CD4-positive, alpha-beta T cell (primary cell): ENCODE measurements at regions not wholly inside any gene's neighbourhood (a gene's known extent, or its start where the extent isn't known, plus 50 kb on each side); places are given as distances from the start of the nearest gene placed in this dataset.

Experiments used
- ATAC-seq: fragments of 200-7000 bp; cut with Tn5 transposase; one replicate; pipeline ENCODE4 v1.10.0; 2022; ENCODE audit warnings: mild to moderate bottlenecking; ENCODE audit not compliant: poor library complexity
- CTCF ChIA-PET: fragments of 350-600 bp; sonication (Branson Sonifier 250); formaldehyde crosslinking; loops from one replicate; lab custom pipeline; 2021; ENCODE audit warnings: antibody characterized with exemption, inconsistent platforms; lab: Charles Lee
- POLR2A ChIA-PET: fragments of 350-600 bp; sonication (Branson Sonifier 250); formaldehyde crosslinking; loops from one replicate; lab custom pipeline; 2021; ENCODE audit warnings: antibody characterized with exemption, inconsistent platforms; lab: Charles Lee
- DNase-seq, 14 experiments: peaks; one replicate each; pipeline ENCODE4 v3.0.0-alpha.2; 2013 to 2020; ENCODE audit warnings: mixed read lengths in 2 of 14
- H3K27ac ChIP-seq, 2 donors: one replicate each; pipeline versions ENCODE4 v1.5.1 to v1.7.0; 2013; ENCODE audit warnings: low read length in 2 of 2, low read depth in 1 of 2, mild to moderate bottlenecking in 1 of 2
- H3K27me3 ChIP-seq, 2 experiments: 1 replicate in 1 of 2; 2 replicates in 1 of 2; pipeline versions ENCODE4 v1.6.1 to v1.7.0; 2013; ENCODE audit warnings: low read length in 2 of 2, control low read depth in 1 of 2, mild to moderate bottlenecking in 1 of 2, moderate library complexity in 1 of 2; ENCODE audit not compliant: insufficient read depth in 2 of 2, control insufficient read depth in 1 of 2
- H3K36me3 ChIP-seq: one replicate; pipeline ENCODE4 v1.6.1; 2013; ENCODE audit warnings: low read length, control low read depth; ENCODE audit not compliant: insufficient read depth
- H3K4me1 ChIP-seq: one replicate; pipeline ENCODE4 v1.6.1; 2013; ENCODE audit warnings: low read length, control low read depth; ENCODE audit not compliant: insufficient read depth
- H3K4me3 ChIP-seq: one replicate; pipeline ENCODE4 v1.5.1; 2013; ENCODE audit warnings: mild to moderate bottlenecking, low read length, moderate library complexity
- H3K9me3 ChIP-seq, 2 experiments: 1 replicate in 1 of 2; 2 replicates in 1 of 2; pipeline versions ENCODE4 v1.6.1 to v1.7.0; 2013; ENCODE audit warnings: low read length in 2 of 2, mild to moderate bottlenecking in 2 of 2, control low read depth in 1 of 2, moderate library complexity in 1 of 2; ENCODE audit not compliant: control insufficient read depth in 1 of 2, insufficient read depth in 1 of 2
- H3K27ac Mint-ChIP-seq: one replicate; pipeline ENCODE4 v1.8.0; 2020; ENCODE audit warnings: mixed read lengths
- H3K27me3 Mint-ChIP-seq: one replicate; pipeline ENCODE4 v1.8.0; 2021; ENCODE audit warnings: mixed read lengths
- H3K36me3 Mint-ChIP-seq: one replicate; pipeline ENCODE4 v1.8.0; 2021; ENCODE audit warnings: low read depth, mixed read lengths
- H3K4me1 Mint-ChIP-seq: one replicate; pipeline ENCODE4 v1.8.0; 2021; ENCODE audit warnings: low read depth, mixed read lengths
- H3K4me3 Mint-ChIP-seq: one replicate; pipeline ENCODE4 v1.8.0; 2020; ENCODE audit warnings: mild to moderate bottlenecking, mixed read lengths
- H3K9me3 Mint-ChIP-seq: one replicate; pipeline ENCODE4 v1.8.0; 2020; ENCODE audit warnings: mixed read lengths
- intact Hi-C, 2 experiments: fragments of 100-400 bp; cut with DNase I in 1 of 2; cut with micrococcal nuclease in 1 of 2; formaldehyde crosslinking; loops; one replicate each; pipeline versions ENCODE4 v1.15.1 to v1.9.0; 2023 to 2025; cut with DNase I, micrococcal nuclease
- TF ChIP-seq, protein P1 (sequence below): fragments of 200-600 bp; IDR thresholded peaks from one replicate; pipeline ENCODE4 v1.8.0; 2022; ENCODE audit warnings: antibody characterized with exemption, mild to moderate bottlenecking

DNA sequence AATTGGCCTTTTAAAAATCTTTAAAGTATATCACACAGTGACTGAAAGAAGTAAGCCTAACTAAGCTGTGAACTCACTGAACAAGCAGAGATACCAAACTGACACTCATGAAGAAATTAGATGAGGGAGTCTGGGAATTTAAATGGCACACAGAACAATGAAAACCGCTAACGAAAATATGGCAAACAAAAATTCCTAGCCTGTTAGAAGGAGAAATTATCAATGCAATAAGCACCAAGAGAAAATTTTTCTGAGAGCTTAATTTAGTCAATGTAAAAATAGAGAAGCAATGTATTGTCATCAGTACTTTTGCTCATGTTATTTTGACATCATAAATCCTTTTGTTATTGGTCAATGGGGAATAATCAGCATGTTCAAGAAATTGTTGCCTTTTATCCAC is 291.1 kb upstream of the PDZRN3 start:
- H3K27me3 Mint-ChIP-seq = no peaks in the 10 kb centered on the region
- H3K27ac ChIP-seq = no peak overlapping the region
- no peaks in the 10 kb centered on the region for H3K4me1 Mint-ChIP-seq
- H3K4me3 ChIP-seq = no peak overlapping the region
- H3K9me3 ChIP-seq = no peaks in the 10 kb centered on the region
- no peaks in the 10 kb centered on the region for H3K4me1 ChIP-seq
- H3K9me3 Mint-ChIP-seq = peaks cover 3% of the 10 kb centered on the region
- ATAC-seq = no peak
- H3K27me3 ChIP-seq = no peaks in the 10 kb centered on the region
- no peak for DNase-seq
- ChIA-PET CTCF (no interaction called here), POLR2A (interaction anchor here (0.6 kb wide), 1 partner anchor 1258 kb away, joined by 4 read pairs; no protein-coding TSS in a partner anchor)
- H3K36me3 Mint-ChIP-seq = no peaks in the 10 kb centered on the region
- H3K36me3 ChIP-seq = no peaks in the 10 kb centered on the region
- intact Hi-C loops = no loop called here
- TF ChIP-seq, protein P1, sequence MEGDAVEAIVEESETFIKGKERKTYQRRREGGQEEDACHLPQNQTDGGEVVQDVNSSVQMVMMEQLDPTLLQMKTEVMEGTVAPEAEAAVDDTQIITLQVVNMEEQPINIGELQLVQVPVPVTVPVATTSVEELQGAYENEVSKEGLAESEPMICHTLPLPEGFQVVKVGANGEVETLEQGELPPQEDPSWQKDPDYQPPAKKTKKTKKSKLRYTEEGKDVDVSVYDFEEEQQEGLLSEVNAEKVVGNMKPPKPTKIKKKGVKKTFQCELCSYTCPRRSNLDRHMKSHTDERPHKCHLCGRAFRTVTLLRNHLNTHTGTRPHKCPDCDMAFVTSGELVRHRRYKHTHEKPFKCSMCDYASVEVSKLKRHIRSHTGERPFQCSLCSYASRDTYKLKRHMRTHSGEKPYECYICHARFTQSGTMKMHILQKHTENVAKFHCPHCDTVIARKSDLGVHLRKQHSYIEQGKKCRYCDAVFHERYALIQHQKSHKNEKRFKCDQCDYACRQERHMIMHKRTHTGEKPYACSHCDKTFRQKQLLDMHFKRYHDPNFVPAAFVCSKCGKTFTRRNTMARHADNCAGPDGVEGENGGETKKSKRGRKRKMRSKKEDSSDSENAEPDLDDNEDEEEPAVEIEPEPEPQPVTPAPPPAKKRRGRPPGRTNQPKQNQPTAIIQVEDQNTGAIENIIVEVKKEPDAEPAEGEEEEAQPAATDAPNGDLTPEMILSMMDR = no peak
- H3K4me3 Mint-ChIP-seq = no peak overlapping the region
- no peak overlapping the region for H3K27ac Mint-ChIP-seq

DNA sequence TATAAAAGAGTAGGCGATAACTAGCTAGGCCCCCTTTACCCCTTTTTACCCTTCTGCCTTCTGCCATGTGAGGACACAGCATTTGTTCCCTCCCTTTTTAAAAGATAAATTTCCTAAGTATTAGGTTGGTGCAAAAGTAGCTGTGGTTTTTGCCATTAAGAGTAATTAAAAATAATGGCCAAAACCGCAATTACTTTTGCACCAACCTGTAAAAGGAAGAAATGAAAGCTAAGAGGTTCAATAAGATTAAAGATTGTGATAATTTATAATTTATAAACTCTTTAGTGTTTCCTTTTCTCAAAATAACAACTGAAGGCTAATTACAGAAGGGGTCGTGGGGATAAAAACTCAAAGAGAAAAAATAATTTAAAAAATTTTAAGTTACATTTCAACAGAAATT is 283.5 kb upstream of the PDZRN3 start:
- no peak overlapping the region for H3K4me3 ChIP-seq
- no peak for ATAC-seq
- no peaks in the 10 kb centered on the region for H3K9me3 ChIP-seq
- H3K36me3 ChIP-seq = no peaks in the 10 kb centered on the region
- TF ChIP-seq, protein P1 = no peak
- Mint-ChIP-seq H3K36me3 (no peaks in the 10 kb centered on the region), H3K27me3 (no peaks in the 10 kb centered on the region), H3K27ac (no peak overlapping the region), H3K9me3 (peaks cover 3% of the 10 kb centered on the region), H3K4me1 (no peaks in the 10 kb centered on the region), H3K4me3 (no peak overlapping the region)
- ChIA-PET POLR2A (no interaction called here), CTCF (no interaction called here)
- intact Hi-C loops = no loop called here
- H3K4me1 ChIP-seq = no peaks in the 10 kb centered on the region
- no peak overlapping the region for H3K27ac ChIP-seq
- H3K27me3 ChIP-seq = no peaks in the 10 kb centered on the region
- DNase-seq = no peak

- Histone ChIP-seq H3K4me1 (no peaks in the 10 kb centered on the region), H3K4me3 (no peak overlapping the region), H3K27me3 (no peaks in the 10 kb centered on the region), H3K36me3 (no peaks in the 10 kb centered on the region), H3K27ac (no peak overlapping the region), H3K9me3 (no peaks in the 10 kb centered on the region)
- ATAC-seq = no peak
- Mint-ChIP-seq H3K27ac (no peak overlapping the region), H3K27me3 (no peaks in the 10 kb centered on the region), H3K4me1 (no peaks in the 10 kb centered on the region), H3K9me3 (peaks cover 5% of the 10 kb centered on the region), H3K36me3 (no peaks in the 10 kb centered on the region), H3K4me3 (no peak overlapping the region)
- TF ChIP-seq, protein P1 = no peak
- CTCF ChIA-PET = no interaction called here
- DNase-seq = no peak
- intact Hi-C loops = no loop called here
- POLR2A ChIA-PET = no interaction called here
These were observed 276.9 kb upstream of the PDZRN3 start for GRCh38 chr3:73901686-73902085.
